Hematopoietic multipotent progenitor cell treated with erythropoietin and hydrocortisone succinate and interleukin-3 and kit ligand, for 17 days (in vitro differentiated cells): ENCODE measurements at regions not wholly inside any gene's neighbourhood (a gene's known extent, or its start where the extent isn't known, plus 50 kb on each side); places are given as distances from the start of the nearest gene placed in this dataset.

Source experiments
- DNase-seq: peaks from one replicate; pipeline ENCODE4 v3.0.0-alpha.2; 2015; ENCODE audit warnings: low spot score

DNA sequence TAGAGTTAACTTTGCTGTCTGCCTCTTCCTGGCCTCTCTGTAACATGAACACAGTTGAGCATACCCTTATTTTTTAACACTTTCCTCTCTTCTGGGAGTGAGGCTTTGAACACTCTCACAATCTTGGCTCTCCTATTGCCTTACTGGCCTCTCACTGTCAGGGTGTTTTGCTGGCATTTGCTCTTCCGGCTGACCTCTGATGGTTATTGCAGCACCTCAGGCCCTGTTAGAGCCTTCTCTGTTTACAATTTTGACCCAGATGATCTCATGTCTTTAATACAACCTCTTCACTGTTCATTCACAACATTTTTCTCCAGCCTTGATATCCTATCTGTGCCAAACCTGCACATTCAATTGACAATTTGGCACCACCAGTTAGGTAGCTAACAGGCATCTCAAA, 357.8 kb upstream of the USP15 start:
- no peak for DNase-seq

- DNase-seq: no peak
Observed at GRCh38 chr12:61911113-61911512, 349.1 kb upstream of the USP15 start.

- DNase-seq: no peak
Observed at GRCh38 chr12:61915420-61915819, 344.8 kb upstream of the USP15 start.

DNA sequence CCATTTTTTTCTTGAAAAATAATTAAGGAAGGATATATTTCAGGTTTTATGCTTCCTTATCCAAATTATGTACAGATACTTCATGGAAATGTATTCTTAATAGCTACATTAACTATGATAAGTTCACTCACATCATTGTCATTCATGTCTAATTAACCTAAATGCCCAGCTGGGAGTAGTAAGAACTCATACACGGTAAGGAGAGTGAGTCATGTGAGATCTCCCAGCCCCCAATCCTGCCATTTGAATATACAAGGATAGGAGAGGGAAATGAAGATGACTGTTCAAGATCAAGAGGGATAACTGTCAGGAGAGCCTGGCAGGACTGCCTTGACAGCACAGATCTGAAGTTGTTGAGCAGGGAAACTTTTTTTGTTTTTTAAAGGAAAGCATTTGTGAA, 343.4 kb upstream of the USP15 start:
- no peak for DNase-seq

- DNase-seq: no peak
Observed at GRCh38 chr12:61919686-61920085, 340.5 kb upstream of the USP15 start.

- DNase-seq: no peak
Observed at GRCh38 chr12:61920230-61920629, 340.0 kb upstream of the USP15 start.

- no peak for DNase-seq
Observed at GRCh38 chr12:61923152-61923551, 337.1 kb upstream of the USP15 start.

DNA sequence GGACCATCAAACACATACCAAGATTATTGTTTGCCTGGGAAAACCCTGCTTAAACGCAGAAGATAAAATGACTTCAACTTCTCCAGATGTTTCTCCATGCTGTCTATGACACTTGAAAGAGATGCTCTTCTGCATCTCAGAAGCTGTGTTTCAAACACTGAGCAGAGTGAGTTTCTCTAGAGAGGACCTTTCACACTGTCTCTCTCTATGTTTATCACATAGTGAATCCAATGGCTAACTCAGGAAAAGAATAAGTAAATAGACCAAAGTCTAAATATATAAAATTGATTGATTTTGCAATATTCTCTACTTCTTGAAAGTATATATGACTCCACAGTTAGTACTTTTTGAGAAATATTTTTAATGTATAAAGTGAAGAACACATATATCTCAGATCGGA, 325.6 kb upstream of the USP15 start:
- no peak for DNase-seq

- no peak for DNase-seq
Observed at GRCh38 chr12:61939977-61940376, 320.2 kb upstream of the USP15 start.

- no peak for DNase-seq
Observed at GRCh38 chr12:61956545-61956944, 303.7 kb upstream of the USP15 start.

GRCh38 chr12:61974461-61974860, 285.7 kb upstream of the USP15 start:
- no peak for DNase-seq

GRCh38 chr12:61985830-61986229, 274.4 kb upstream of the USP15 start:
- DNase-seq: no peak

DNA sequence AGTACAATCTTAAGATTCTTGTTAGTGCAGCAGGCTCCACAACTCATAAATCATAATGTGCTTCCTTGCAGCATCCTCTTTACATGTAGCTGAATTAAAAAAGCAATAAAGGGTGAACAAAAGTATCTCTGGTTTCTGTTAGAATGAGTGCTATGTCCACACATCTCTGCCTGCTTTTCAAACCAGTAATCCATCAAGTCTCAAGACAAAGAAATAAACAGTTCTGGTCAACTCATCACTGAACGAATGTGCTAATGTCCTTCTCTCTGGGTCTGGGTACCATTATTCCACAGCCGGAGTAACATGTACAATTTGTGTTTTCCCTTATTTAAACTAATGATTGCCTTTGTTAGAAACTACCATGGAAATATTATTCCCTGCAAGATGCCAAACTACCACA, 273.0 kb upstream of the USP15 start:
- no peak for DNase-seq

DNA sequence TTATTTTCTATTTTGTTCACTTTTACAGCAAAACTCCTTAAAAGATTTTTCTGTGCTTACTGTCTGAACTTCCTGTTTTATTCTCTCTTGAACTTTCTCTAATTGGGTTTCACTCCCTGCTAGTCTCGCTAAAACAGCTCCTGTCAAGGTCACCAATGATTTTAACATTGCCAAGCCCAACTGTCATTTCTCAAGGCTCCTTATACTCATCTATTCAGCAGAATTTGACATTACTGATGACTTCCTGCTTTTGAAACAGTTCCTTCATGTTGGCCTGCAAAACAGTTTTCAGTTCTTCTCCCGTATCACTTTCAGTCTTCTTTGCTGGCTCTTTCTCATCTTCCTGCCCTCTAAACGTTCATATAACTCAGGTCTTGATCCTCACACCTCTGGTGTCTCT, 268.5 kb upstream of the USP15 start:
- DNase-seq: no peak

GRCh38 chr12:61993734-61994345, 266.4 kb upstream of the USP15 start:
- no peak for DNase-seq

DNA sequence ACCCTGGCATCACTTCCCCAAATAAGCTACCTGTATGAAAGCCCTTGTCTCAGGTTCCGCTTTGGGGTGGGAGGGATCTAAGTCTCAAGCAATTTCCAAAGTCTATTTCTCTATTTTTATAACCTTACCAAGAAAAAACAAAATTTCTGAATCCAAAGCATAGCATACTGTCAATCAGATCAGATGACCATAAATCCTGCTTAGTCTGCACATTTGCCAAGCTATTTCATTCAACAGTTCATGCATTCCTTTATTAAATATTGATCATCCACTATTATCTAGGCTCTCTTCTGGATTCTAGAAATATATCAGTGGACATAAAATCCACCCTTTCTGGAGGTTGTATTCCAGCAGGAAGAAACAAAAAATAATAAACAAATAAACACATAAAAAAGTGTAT, 263.5 kb upstream of the USP15 start:
- DNase-seq: no peak

GRCh38 chr12:61998791-61999190, 261.4 kb upstream of the USP15 start:
- DNase-seq: no peak

DNA sequence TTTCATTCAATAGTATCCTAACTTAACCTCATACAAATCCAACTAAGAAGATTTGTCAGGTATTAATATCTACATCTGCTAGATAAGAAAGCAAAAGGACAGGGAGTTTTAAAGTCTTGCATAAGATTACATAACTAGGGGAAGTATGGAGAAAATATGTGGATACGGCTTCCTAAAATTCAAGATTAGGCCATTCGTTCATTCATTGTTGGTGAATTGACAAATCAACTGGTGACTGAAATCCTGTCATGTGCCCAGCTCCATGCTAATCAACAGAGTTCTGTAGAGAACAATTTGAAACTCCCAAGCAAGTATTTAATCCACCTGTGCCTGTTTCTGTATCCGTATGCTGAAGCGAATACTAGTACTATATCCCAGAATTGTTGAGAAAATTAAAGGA, 260.9 kb upstream of the USP15 start:
- no peak for DNase-seq

GRCh38 chr12:62001424-62001823, 258.8 kb upstream of the USP15 start:
- DNase-seq: no peak

GRCh38 chr12:62003226-62003625, 257.0 kb upstream of the USP15 start:
- DNase-seq: no peak

GRCh38 chr12:62003701-62004100, 256.5 kb upstream of the USP15 start:
- no peak for DNase-seq

DNA sequence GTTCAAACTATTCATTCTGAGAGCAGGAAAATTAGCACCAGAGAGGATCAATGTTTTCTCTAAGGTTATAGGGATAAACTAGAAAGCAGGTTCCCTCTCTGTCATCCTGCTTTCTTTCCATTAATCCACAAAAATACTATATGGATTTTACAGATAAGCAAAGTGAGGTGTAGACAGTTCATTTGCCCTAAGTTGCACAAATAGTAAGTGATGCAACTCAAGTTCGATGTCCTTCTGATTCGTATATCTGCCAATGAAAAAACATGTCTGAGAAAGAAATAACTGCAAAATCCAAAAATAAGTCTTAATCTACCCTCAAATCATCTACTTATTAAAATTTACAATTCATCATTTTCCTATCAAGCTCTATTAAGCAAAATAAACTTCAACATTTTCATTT, 254.6 kb upstream of the USP15 start:
- no peak for DNase-seq

- DNase-seq: peak; percentile 41
Observed at GRCh38 chr12:62006076-62006732, 254.0 kb upstream of the USP15 start.

DNA sequence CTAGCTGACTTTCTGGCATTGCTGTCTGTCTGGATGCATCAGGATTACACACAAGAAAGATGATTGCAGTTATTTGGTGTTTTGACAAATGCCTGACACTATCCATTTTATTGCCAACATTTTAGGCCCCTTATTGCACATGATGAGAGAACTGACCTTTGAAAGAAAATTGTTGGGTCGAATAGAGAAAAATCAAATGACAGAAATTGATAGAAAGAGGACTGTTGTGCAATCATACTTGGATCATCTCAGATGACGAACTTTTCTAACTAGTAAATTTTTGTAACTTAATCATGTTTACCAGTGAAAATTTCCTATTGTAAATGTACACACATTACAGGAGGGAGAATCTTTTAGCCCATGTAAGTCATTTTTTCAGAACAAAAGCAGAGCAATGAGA, 251.5 kb upstream of the USP15 start:
- DNase-seq: no peak
